Activated naive CD8-positive, alpha-beta T cell (primary cell): ENCODE measurements at regions not wholly inside any gene's neighbourhood (a gene's known extent, or its start where the extent isn't known, plus 50 kb on each side); places are given as distances from the start of the nearest gene placed in this dataset.

Experiments used
- H3K27ac Mint-ChIP-seq: one replicate; pipeline ENCODE4 v1.8.0; 2021; ENCODE audit warnings: mixed read lengths
- H3K27me3 Mint-ChIP-seq: one replicate; pipeline ENCODE4 v1.8.0; 2021; ENCODE audit warnings: mixed read lengths
- H3K36me3 Mint-ChIP-seq: one replicate; pipeline ENCODE4 v1.8.0; 2021; ENCODE audit warnings: mixed read lengths
- H3K4me1 Mint-ChIP-seq: one replicate; pipeline ENCODE4 v1.8.0; 2021; ENCODE audit warnings: low read depth, mixed read lengths
- H3K4me3 Mint-ChIP-seq: one replicate; pipeline ENCODE4 v1.8.0; 2021; ENCODE audit warnings: mild to moderate bottlenecking, mixed read lengths
- H3K9me3 Mint-ChIP-seq: one replicate; pipeline ENCODE4 v1.8.0; 2021; ENCODE audit warnings: low read depth, mixed read lengths

DNA sequence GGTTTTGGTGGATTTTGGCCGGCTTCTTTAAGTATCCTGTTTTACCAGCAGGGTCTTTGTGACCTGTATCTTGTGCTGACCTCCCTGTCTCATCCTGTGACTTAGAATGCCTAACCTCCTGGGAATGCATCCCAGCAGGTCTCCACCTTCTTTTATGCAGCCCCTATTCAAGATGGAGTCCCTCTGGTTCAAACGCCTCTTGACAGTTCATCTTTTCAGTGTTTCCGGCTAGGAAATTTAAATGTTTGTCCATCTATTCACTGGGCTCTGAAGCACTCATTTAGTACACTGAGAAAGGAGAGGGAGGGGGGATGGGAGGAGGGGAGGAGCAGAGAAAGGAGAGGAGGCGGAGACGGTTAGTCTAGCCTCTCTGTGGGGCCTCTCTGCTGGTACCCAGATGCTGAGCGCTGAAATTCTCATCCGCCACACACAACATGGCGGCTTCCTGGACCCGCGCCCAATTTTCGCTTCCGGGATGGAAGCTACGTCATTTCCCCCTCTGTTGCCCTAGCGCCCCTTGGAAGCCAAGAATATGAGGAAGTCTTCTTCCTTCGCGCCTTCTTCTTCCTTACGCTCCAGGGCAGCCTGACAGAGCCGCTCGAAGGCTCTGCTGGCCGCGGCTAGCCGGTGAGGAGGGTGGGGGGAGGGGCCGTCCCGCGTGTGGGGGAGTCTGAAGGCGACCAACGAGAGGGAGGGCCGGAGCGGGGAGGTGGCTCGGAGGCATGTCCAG lies 69.0 kb upstream of the SYT13 start:
- Mint-ChIP-seq H3K4me1 (peaks cover 15% of the 10 kb centered on the region), H3K27ac (peak overlapping the region; percentile 82), H3K27me3 (peaks cover 2% of the 10 kb centered on the region), H3K9me3 (no peaks in the 10 kb centered on the region), H3K36me3 (peaks cover 6% of the 10 kb centered on the region), H3K4me3 (peak overlapping the region; percentile 84)

GRCh38 chr11:45348729-45349128 lies 62.6 kb upstream of the SYT13 start:
- Mint-ChIP-seq H3K27ac (no peak overlapping the region), H3K4me1 (peaks cover 2% of the 10 kb centered on the region), H3K27me3 (peaks cover 8% of the 10 kb centered on the region), H3K36me3 (peaks cover 4% of the 10 kb centered on the region), H3K4me3 (no peak overlapping the region), H3K9me3 (no peaks in the 10 kb centered on the region)

DNA sequence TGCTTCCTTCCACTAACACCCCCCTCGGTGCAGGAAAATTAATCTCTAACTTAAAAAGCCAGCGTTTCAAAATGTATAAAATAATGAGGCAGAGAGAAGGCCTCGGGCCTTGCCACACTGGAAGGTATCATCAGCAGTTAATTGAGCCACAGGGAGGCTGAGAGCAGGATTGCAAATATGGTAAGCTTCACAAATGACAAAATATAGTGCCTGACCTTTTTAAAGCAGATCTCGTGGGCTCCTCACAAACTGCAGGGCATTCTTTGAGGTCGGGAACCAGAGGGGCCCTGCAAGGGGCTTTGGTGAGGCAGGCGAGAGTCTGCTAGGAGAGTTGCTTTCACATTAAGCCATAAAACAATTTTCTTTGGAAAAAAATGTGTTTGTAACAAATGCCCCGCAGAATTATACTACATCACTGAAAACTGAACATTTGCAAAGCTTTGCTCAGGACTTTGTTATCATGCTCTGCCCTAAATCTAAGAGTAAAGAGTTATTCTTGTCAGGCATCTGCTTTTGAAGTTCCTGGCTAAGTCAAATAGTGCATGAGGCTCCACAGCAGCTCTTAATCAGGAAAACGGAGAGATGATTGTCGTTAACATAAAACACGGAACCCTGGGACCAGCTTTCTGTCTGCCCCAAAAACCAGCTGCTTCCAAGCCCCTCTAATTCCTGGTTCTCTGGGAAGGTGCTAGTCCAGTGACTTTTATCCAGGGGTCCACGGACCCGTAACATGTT lies 61.4 kb upstream of the SYT13 start:
- H3K4me1 Mint-ChIP-seq: peaks cover 2% of the 10 kb centered on the region
- H3K27ac Mint-ChIP-seq: no peak overlapping the region
- no peaks in the 10 kb centered on the region for H3K36me3 Mint-ChIP-seq
- H3K4me3 Mint-ChIP-seq: no peak overlapping the region
- H3K9me3 Mint-ChIP-seq: no peaks in the 10 kb centered on the region
- peaks cover 6% of the 10 kb centered on the region for H3K27me3 Mint-ChIP-seq

DNA sequence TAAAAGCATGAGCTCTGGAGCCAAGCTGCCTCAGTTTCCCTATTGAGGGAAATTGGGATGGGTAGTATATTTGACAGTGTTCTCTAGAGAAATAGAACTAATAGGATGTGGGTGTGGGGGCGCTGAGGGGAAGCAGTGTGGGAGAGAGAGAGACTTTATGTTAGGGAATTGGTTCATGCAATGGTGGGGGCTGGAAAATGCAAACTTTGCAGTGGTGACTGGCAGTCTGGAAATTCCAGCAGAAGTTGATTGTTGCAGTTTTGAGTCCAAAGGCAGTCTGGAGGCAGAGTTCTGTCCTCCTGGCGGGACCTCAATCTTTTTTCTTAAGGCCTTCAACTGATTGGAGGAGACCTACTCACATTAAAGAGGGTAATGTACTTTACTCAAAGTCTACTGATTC lies 59.4 kb upstream of the SYT13 start:
- H3K36me3 Mint-ChIP-seq: no peaks in the 10 kb centered on the region
- H3K27me3 Mint-ChIP-seq: peaks cover 7% of the 10 kb centered on the region
- H3K9me3 Mint-ChIP-seq: no peaks in the 10 kb centered on the region
- no peak overlapping the region for H3K27ac Mint-ChIP-seq
- no peaks in the 10 kb centered on the region for H3K4me1 Mint-ChIP-seq
- no peak overlapping the region for H3K4me3 Mint-ChIP-seq

DNA sequence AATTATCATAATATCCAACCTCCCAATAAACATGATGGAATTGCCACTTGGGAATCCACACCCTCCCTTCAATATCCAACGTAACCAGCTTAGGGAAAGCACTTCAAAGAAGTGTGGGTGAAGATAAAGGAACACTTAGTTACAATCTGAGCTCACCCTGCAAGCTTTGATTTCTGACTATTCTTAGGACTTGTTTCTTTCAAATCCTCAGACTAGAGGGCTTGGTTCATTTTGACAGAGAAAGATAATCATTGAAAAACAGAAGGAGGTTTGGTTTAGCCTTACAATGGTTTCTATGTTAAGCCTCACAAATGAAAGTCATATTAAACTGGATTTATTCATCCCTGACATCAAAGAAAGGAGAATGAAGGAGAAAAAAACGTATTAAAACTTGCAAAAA lies 57.9 kb upstream of the SYT13 start:
- H3K27me3 Mint-ChIP-seq: peaks cover 7% of the 10 kb centered on the region
- H3K9me3 Mint-ChIP-seq: no peaks in the 10 kb centered on the region
- H3K4me3 Mint-ChIP-seq: no peak overlapping the region
- H3K36me3 Mint-ChIP-seq: no peaks in the 10 kb centered on the region
- no peak overlapping the region for H3K27ac Mint-ChIP-seq
- H3K4me1 Mint-ChIP-seq: peaks cover 10% of the 10 kb centered on the region

DNA sequence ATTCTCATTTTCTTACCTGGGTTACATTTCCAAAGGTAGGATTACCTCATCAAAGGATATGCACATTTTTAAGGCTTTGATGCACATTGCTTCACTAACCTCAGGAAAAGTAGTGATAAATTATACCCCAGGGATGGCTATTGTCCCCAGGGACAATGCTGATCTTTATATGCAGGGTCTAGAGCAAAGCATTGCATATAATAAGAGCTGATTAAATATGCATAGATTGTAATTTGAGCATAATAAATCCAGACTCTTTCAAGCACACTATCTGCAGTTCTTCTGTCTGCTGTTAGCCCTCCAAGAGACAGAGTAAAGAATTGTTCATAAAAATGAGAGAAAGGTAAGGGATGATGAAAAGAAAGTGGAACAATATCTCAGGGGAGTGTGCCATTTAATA lies 57.3 kb upstream of the SYT13 start:
- H3K36me3 Mint-ChIP-seq: no peaks in the 10 kb centered on the region
- peaks cover 7% of the 10 kb centered on the region for H3K27me3 Mint-ChIP-seq
- peaks cover 10% of the 10 kb centered on the region for H3K4me1 Mint-ChIP-seq
- no peak overlapping the region for H3K27ac Mint-ChIP-seq
- no peaks in the 10 kb centered on the region for H3K9me3 Mint-ChIP-seq
- no peak overlapping the region for H3K4me3 Mint-ChIP-seq

- peaks cover 10% of the 10 kb centered on the region for H3K4me1 Mint-ChIP-seq
- no peak overlapping the region for H3K4me3 Mint-ChIP-seq
- no peaks in the 10 kb centered on the region for H3K9me3 Mint-ChIP-seq
- H3K27me3 Mint-ChIP-seq: peaks cover 7% of the 10 kb centered on the region
- no peak overlapping the region for H3K27ac Mint-ChIP-seq
- H3K36me3 Mint-ChIP-seq: no peaks in the 10 kb centered on the region
These were observed 55.2 kb upstream of the SYT13 start for GRCh38 chr11:45341372-45341771.

- Mint-ChIP-seq H3K36me3 (no peaks in the 10 kb centered on the region), H3K27me3 (peaks cover 3% of the 10 kb centered on the region), H3K9me3 (no peaks in the 10 kb centered on the region), H3K4me3 (peak overlapping the region; percentile 72), H3K4me1 (peaks cover 10% of the 10 kb centered on the region), H3K27ac (no peak overlapping the region)
These were observed 53.8 kb upstream of the SYT13 start for GRCh38 chr11:45339729-45340519.

DNA sequence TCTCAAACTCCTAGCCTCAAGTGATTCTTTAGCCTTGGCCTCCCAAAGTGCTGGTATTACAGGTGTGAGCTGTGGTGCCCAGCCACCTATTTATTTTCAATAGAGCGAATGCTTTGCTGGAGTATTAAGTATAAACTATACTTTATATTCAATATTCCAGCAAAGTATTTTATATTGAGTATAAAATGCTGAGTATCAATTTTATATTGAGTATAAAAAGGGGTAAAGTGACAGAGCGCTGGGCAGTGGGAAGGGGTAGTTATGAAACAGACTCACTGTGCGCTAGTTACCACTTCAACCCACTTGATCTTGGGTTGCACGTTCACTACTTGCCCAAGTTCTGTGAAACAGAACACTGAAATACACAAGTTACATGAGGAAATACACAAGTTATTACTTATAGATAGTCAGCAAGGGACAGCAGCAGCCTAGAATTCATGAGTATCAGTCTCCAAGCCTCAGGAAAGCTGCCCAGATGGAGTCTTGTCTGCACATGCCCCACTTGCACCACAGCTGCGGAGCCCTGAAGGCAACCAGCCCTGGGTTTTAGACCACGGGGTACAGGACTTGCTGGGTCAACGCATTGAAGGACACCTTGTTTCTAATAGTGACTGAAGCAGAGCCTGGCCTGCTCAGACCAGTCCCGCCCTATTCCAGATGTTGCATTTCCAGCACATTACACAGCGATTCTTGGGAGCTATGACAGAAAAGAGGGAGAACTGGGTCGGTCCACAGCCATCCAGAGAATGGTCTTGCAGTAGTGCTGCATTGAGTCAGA lies 51.6 kb upstream of the SYT13 start:
- no peak overlapping the region for H3K27ac Mint-ChIP-seq
- H3K36me3 Mint-ChIP-seq: no peaks in the 10 kb centered on the region
- H3K27me3 Mint-ChIP-seq: peaks cover 1% of the 10 kb centered on the region
- no peak overlapping the region for H3K4me3 Mint-ChIP-seq
- no peaks in the 10 kb centered on the region for H3K9me3 Mint-ChIP-seq
- H3K4me1 Mint-ChIP-seq: peaks cover 10% of the 10 kb centered on the region

DNA sequence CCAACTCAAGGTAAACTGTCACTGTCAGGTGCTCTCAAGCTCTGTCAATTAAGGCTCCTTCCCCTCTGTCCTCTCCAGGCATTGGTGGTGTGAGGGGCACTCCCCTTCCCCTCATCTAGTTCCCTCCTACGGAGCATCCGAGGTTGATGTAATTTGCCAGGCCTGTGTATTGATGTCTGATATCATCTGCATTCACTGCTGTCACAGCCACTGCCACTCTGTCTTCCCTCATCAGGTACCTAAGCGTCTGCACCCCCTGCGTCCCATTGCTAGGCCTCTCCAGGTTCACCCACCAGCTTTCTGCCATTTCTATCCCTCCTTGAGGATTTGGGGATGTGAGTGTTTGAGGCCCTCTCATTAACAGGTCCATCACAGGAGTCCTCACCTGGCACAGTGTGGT lies 50.0 kb upstream of the SYT13 start:
- no peaks in the 10 kb centered on the region for H3K36me3 Mint-ChIP-seq
- H3K9me3 Mint-ChIP-seq: no peaks in the 10 kb centered on the region
- peaks cover 3% of the 10 kb centered on the region for H3K27me3 Mint-ChIP-seq
- H3K4me3 Mint-ChIP-seq: no peak overlapping the region
- peaks cover 10% of the 10 kb centered on the region for H3K4me1 Mint-ChIP-seq
- H3K27ac Mint-ChIP-seq: no peak overlapping the region
